K562 (cell line): ENCODE measurements at regions not wholly inside any gene's neighbourhood (a gene's known extent, or its start where the extent isn't known, plus 50 kb on each side); places are given as distances from the start of the nearest gene placed in this dataset.

Experiments used
- FOXK2 ChIP-seq, 2 experiments: fragments of 450-650 bp; IDR thresholded peaks in 1 of 2; conservative IDR thresholded peaks in 1 of 2; 2 replicates each; pipeline ENCODE4 v1.6.1; 2016; ENCODE audit warnings: low read depth in 2 of 2, mild to moderate bottlenecking in 1 of 2
- MAX ChIP-seq: sonication (generic); formaldehyde crosslinking; IDR thresholded peaks from 2 replicates; pipeline ENCODE4 v1.9.0; 2022; ENCODE audit warnings: mild to moderate bottlenecking, missing genetic modification reagents
- MEIS2 ChIP-seq: fragments of 450-650 bp; IDR thresholded peaks from 2 replicates; pipeline ENCODE4 v1.6.1; 2014; ENCODE audit warnings: mild to moderate bottlenecking; ENCODE audit not compliant: partially characterized antibody
- NCOA2 ChIP-seq, 2 experiments: fragments of 450-650 bp; IDR thresholded peaks; 2 replicates each; pipeline ENCODE4 v1.6.1; 2018; ENCODE audit warnings: mild to moderate bottlenecking in 2 of 2, moderate library complexity in 1 of 2; ENCODE audit not compliant: partially characterized antibody in 2 of 2
- NCOA6 ChIP-seq: fragments of 450-650 bp; IDR thresholded peaks from 2 replicates; pipeline ENCODE4 v1.6.1; 2017; ENCODE audit warnings: mild to moderate bottlenecking
- RFX5 ChIP-seq: IDR thresholded peaks from 2 replicates; pipeline ENCODE4 v1.6.1; 2011; ENCODE audit warnings: low read depth, mild to moderate bottlenecking, improper control_type of control experiment, low read length
- ZBED1 ChIP-seq: IDR thresholded peaks from 2 replicates; pipeline ENCODE4 v1.6.1; 2014
- ZNF232 ChIP-seq: sonication (generic); formaldehyde crosslinking; IDR thresholded peaks from 2 replicates; pipeline ENCODE4 v1.8.0; 2022; ENCODE audit warnings: mild to moderate bottlenecking, missing genetic modification reagents
- ZNF707 ChIP-seq: fragments of 250-450 bp; sonication (Bioruptor Pico); conservative IDR thresholded peaks from 2 replicates; pipeline ENCODE4 v1.8.0; 2022; ENCODE audit warnings: inconsistent platforms, mild to moderate bottlenecking, moderate library complexity
- TF ChIP-seq, protein P1 (sequence below): sonication (generic); formaldehyde crosslinking; IDR thresholded peaks from 2 replicates; pipeline ENCODE4 v1.8.1; 2023; ENCODE audit warnings: missing genetic modification reagents, mild to moderate bottlenecking, borderline replicate concordance
- TF ChIP-seq, protein P2 (sequence below), 2 experiments: IDR thresholded peaks in 1 of 2; conservative IDR thresholded peaks in 1 of 2; 2 replicates each; pipeline ENCODE4 v1.6.1; 2016; ENCODE audit warnings: low read depth in 2 of 2, mild to moderate bottlenecking in 1 of 2, missing compliant biosample characterization in 1 of 2, missing genetic modification characterization in 1 of 2, moderate library complexity in 1 of 2

GRCh38 chr1:831522-831921, 92.2 kb upstream of the SAMD11 start (continued):
- TF ChIP-seq, protein P1, sequence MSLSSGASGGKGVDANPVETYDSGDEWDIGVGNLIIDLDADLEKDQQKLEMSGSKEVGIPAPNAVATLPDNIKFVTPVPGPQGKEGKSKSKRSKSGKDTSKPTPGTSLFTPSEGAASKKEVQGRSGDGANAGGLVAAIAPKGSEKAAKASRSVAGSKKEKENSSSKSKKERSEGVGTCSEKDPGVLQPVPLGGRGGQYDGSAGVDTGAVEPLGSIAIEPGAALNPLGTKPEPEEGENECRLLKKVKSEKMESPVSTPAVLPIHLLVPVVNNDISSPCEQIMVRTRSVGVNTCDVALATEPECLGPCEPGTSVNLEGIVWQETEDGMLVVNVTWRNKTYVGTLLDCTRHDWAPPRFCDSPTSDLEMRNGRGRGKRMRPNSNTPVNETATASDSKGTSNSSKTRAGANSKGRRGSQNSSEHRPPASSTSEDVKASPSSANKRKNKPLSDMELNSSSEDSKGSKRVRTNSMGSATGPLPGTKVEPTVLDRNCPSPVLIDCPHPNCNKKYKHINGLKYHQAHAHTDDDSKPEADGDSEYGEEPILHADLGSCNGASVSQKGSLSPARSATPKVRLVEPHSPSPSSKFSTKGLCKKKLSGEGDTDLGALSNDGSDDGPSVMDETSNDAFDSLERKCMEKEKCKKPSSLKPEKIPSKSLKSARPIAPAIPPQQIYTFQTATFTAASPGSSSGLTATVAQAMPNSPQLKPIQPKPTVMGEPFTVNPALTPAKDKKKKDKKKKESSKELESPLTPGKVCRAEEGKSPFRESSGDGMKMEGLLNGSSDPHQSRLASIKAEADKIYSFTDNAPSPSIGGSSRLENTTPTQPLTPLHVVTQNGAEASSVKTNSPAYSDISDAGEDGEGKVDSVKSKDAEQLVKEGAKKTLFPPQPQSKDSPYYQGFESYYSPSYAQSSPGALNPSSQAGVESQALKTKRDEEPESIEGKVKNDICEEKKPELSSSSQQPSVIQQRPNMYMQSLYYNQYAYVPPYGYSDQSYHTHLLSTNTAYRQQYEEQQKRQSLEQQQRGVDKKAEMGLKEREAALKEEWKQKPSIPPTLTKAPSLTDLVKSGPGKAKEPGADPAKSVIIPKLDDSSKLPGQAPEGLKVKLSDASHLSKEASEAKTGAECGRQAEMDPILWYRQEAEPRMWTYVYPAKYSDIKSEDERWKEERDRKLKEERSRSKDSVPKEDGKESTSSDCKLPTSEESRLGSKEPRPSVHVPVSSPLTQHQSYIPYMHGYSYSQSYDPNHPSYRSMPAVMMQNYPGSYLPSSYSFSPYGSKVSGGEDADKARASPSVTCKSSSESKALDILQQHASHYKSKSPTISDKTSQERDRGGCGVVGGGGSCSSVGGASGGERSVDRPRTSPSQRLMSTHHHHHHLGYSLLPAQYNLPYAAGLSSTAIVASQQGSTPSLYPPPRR, result no peak
- TF ChIP-seq, protein P2, sequence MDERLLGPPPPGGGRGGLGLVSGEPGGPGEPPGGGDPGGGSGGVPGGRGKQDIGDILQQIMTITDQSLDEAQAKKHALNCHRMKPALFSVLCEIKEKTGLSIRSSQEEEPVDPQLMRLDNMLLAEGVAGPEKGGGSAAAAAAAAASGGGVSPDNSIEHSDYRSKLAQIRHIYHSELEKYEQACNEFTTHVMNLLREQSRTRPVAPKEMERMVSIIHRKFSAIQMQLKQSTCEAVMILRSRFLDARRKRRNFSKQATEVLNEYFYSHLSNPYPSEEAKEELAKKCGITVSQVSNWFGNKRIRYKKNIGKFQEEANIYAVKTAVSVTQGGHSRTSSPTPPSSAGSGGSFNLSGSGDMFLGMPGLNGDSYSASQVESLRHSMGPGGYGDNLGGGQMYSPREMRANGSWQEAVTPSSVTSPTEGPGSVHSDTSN (CRISPR knock-in tag; IDR thresholded peaks at IDR 0.05; ENCODE audit: low read depth), result no peak
- TF ChIP-seq, protein P2 (tag; conservative IDR thresholded peaks at IDR 0.05; ENCODE audit: low read depth), result peak; percentile 89
- TF ChIP-seq ZNF232 (CRISPR knock-in tag) (no peak), ZNF707 (CRISPR knock-in tag) (no peak), FOXK2 (conservative IDR thresholded peaks at IDR 0.05 in 1 of 2, IDR thresholded peaks at IDR 0.05 in 1 of 2; ENCODE audit: low read depth in 2 of 2) (no peak), NCOA2 (IDR thresholded peaks at IDR 0.05; ENCODE audit: partially characterized antibody in 2 of 2) (no peak), MAX (no peak), ZBED1 (no peak), RFX5 (no peak), NCOA6 (no peak), MEIS2 (peak; percentile 60)
